H9 (cell line): ENCODE measurements at regions not wholly inside any gene's neighbourhood (a gene's known extent, or its start where the extent isn't known, plus 50 kb on each side); places are given as distances from the start of the nearest gene placed in this dataset.
A peak's percentile ranks its signal among the peaks of the same experiment; 100 is the strongest.

Experiments
- DNase-seq: peaks from one replicate; pipeline ENCODE4 v3.0.0-alpha.2; 2017
- H2AFZ ChIP-seq: one replicate; pipeline ENCODE4 v1.6.1; 2013; ENCODE audit warnings: mild to moderate bottlenecking, low read length, control low read depth, moderate library complexity
- H2AK5ac ChIP-seq: 2 replicates; pipeline ENCODE4 v1.6.1; 2013; ENCODE audit warnings: low read length, control low read depth, mixed read lengths; ENCODE audit not compliant: insufficient read length
- H2BK120ac ChIP-seq: one replicate; pipeline ENCODE4 v1.6.1; 2013; ENCODE audit warnings: low read depth, mild to moderate bottlenecking, low read length, control low read depth, inconsistent platforms; ENCODE audit not compliant: poor library complexity, severe bottlenecking
- H2BK12ac ChIP-seq: 2 replicates; pipeline ENCODE4 v1.6.1; 2013; ENCODE audit warnings: low read length, control low read depth, mixed read lengths, low read depth; ENCODE audit not compliant: insufficient read length
- H2BK15ac ChIP-seq: 2 replicates; pipeline ENCODE4 v1.6.1; 2013; ENCODE audit warnings: low read depth, low read length, control low read depth
- H2BK20ac ChIP-seq: one replicate; pipeline ENCODE4 v1.6.1; 2013; ENCODE audit warnings: low read depth, mild to moderate bottlenecking, low read length, control low read depth, inconsistent platforms; ENCODE audit not compliant: poor library complexity, severe bottlenecking
- H2BK5ac ChIP-seq: 2 replicates; pipeline ENCODE4 v1.6.1; 2013; ENCODE audit warnings: low read length, control low read depth, mixed read lengths; ENCODE audit not compliant: insufficient read length
- H3K14ac ChIP-seq: 2 replicates; pipeline ENCODE4 v1.6.1; 2013; ENCODE audit warnings: low read length, control low read depth; ENCODE audit not compliant: insufficient read depth
- H3K18ac ChIP-seq: 2 replicates; pipeline ENCODE4 v1.6.1; 2013; ENCODE audit warnings: low read depth, mild to moderate bottlenecking, mixed read lengths, low read length, control low read depth; ENCODE audit not compliant: insufficient read length
- H3K23ac ChIP-seq: 2 replicates; pipeline ENCODE4 v1.6.1; 2013; ENCODE audit warnings: low read length, control low read depth, mixed read lengths, low read depth; ENCODE audit not compliant: insufficient read length
- H3K23me2 ChIP-seq: 2 replicates; pipeline ENCODE4 v1.6.1; 2013; ENCODE audit warnings: low read depth, mild to moderate bottlenecking, mixed read lengths, low read length, control low read depth; ENCODE audit not compliant: insufficient read length, poor library complexity, severe bottlenecking
- H3K27ac ChIP-seq: 2 replicates; pipeline ENCODE4 v1.5.1; 2013; ENCODE audit warnings: low read length, control low read depth, mixed read lengths, low read depth; ENCODE audit not compliant: insufficient read length
- H3K27me3 ChIP-seq: 2 replicates; pipeline ENCODE4 v1.6.1; 2013; ENCODE audit warnings: low read length, control low read depth, inconsistent platforms; ENCODE audit not compliant: insufficient read depth
- H3K4ac ChIP-seq: 2 replicates; pipeline ENCODE4 v1.6.1; 2013; ENCODE audit warnings: low read depth, mild to moderate bottlenecking, control low read depth, inconsistent platforms, low read length, moderate library complexity
- H3K4me1 ChIP-seq: 2 replicates; pipeline ENCODE4 v1.6.1; 2013; ENCODE audit warnings: low read length, control low read depth, inconsistent platforms; ENCODE audit not compliant: insufficient read depth
- H3K4me2 ChIP-seq: 2 replicates; pipeline ENCODE4 v1.6.1; 2013; ENCODE audit warnings: low read length, control low read depth, mixed read lengths; ENCODE audit not compliant: insufficient read length, insufficient read depth
- H3K56ac ChIP-seq: 2 replicates; pipeline ENCODE4 v1.6.1; 2013; ENCODE audit warnings: low read depth, mild to moderate bottlenecking, mixed read lengths, low read length, control low read depth; ENCODE audit not compliant: insufficient read length
- H3K79me1 ChIP-seq: 2 replicates; pipeline ENCODE4 v1.6.1; 2013; ENCODE audit warnings: low read depth, mild to moderate bottlenecking, moderate library complexity, low read length, control low read depth, inconsistent platforms; ENCODE audit not compliant: insufficient read depth, poor library complexity, severe bottlenecking
- H3K79me2 ChIP-seq: 2 replicates; pipeline ENCODE4 v1.6.1; 2013; ENCODE audit warnings: low read length, control low read depth, inconsistent platforms; ENCODE audit not compliant: insufficient read depth
- H3K9ac ChIP-seq: 2 replicates; pipeline ENCODE4 v1.6.1; 2013; ENCODE audit warnings: low read length, control low read depth, mixed read lengths; ENCODE audit not compliant: insufficient read length; ENCODE audit errors: extremely low read depth
- H3K9me3 ChIP-seq: one replicate; pipeline ENCODE4 v1.6.1; 2013; ENCODE audit warnings: low read depth, low read length, inconsistent platforms; ENCODE audit not compliant: control insufficient read depth
- H3T11ph ChIP-seq: one replicate; pipeline ENCODE4 v1.6.1; 2013; ENCODE audit warnings: mild to moderate bottlenecking, low read length, control low read depth, inconsistent platforms
- H4K20me1 ChIP-seq: one replicate; pipeline ENCODE4 v1.6.1; 2013; ENCODE audit not compliant: control insufficient read depth, insufficient read length, insufficient read depth
- H4K5ac ChIP-seq: 2 replicates; pipeline ENCODE4 v1.6.1; 2013; ENCODE audit warnings: low read depth, mild to moderate bottlenecking, mixed read lengths, low read length, control low read depth; ENCODE audit not compliant: insufficient read length
- H4K8ac ChIP-seq: replicated peaks from 2 replicates; pipeline ENCODE4 v1.6.1; 2013; ENCODE audit warnings: low read length, control low read depth, mixed read lengths, low read depth; ENCODE audit not compliant: insufficient read length
- H4K91ac ChIP-seq: 2 replicates; pipeline ENCODE4 v1.6.1; 2013; ENCODE audit warnings: low read depth, mild to moderate bottlenecking, moderate library complexity, mixed read lengths, low read length, control low read depth; ENCODE audit not compliant: insufficient read length
- H3K27ac Mint-ChIP-seq, 3 experiments: 2 replicates in 2 of 3; 3 replicates in 1 of 3; pipeline ENCODE4 v1.8.0; 2020 to 2021; ENCODE audit warnings: mixed read lengths in 3 of 3, mild to moderate bottlenecking in 1 of 3, moderate library complexity in 1 of 3
- H3K27me3 Mint-ChIP-seq: 2 replicates; pipeline ENCODE4 v1.8.0; 2021; ENCODE audit warnings: low read depth, mild to moderate bottlenecking, moderate library complexity, mixed read lengths
- H3K36me3 Mint-ChIP-seq, 3 experiments: 2 replicates in 2 of 3; 3 replicates in 1 of 3; pipeline ENCODE4 v1.8.0; 2020 to 2021; ENCODE audit warnings: low read depth in 3 of 3, mixed read lengths in 3 of 3; ENCODE audit not compliant: insufficient read depth in 1 of 3
- H3K4me1 Mint-ChIP-seq, 2 experiments: 2 replicates each; pipeline ENCODE4 v1.8.0; 2020; ENCODE audit warnings: mixed read lengths in 2 of 2
- H3K4me3 Mint-ChIP-seq, 2 experiments: 2 replicates in 1 of 2; 3 replicates in 1 of 2; pipeline ENCODE4 v1.8.0; 2020 to 2021; ENCODE audit warnings: mild to moderate bottlenecking in 2 of 2, mixed read lengths in 2 of 2, moderate library complexity in 1 of 2
- H3K9me3 Mint-ChIP-seq, 2 experiments: 2 replicates in 1 of 2; 3 replicates in 1 of 2; pipeline ENCODE4 v1.8.0; 2020; ENCODE audit warnings: mild to moderate bottlenecking in 2 of 2, mixed read lengths in 2 of 2, moderate library complexity in 1 of 2
- CTCF ChIP-seq: fragments of 200-600 bp; sonication (generic); conservative IDR thresholded peaks from 3 replicates; pipeline ENCODE4 v1.8.0; 2021; ENCODE audit warnings: antibody characterized with exemption, mild to moderate bottlenecking
- WGBS: extraction: QIAGEN DNeasy Blood & Tissue Kit; methylation state at CpG from one replicate; pipeline ENCODE4 v1.1.7; 2013; ENCODE audit warnings: missing lambda C conversion rate, low lambda C conversion rate, mixed read lengths; ENCODE audit not compliant: insufficient read length; ENCODE audit errors: extremely low coverage; 5-methylcytosine and 5-hydroxymethylcytosine counted together

- H2AFZ ChIP-seq: no peak overlapping the region
- WGBS: no CpG with 5 or more reads among the region's 7 CpGs
- no peak overlapping the region for H3K23ac ChIP-seq
Observed at GRCh38 chr3:26369133-26369532, 253.4 kb upstream of the LRRC3B start.

More at GRCh38 chr3:26369133-26369532, 253.4 kb upstream of the LRRC3B start:
- H2BK15ac ChIP-seq: no peak overlapping the region
- Mint-ChIP-seq H3K4me3 (no peak overlapping the region), H3K27ac (no peak overlapping the region), H3K27me3 (no peaks in the 10 kb centered on the region), H3K4me1 (peaks cover 10 to 11% of the 10 kb centered on the region in 2 experiments), H3K9me3 (peaks cover 0 to 3% of the 10 kb centered on the region in 2 experiments; a peak in 1 of 5 replicates), H3K36me3 (no peaks in the 10 kb centered on the region; a peak in 2 of 7 replicates)
- H3K27ac ChIP-seq: no peak overlapping the region
- no peak overlapping the region for H4K5ac ChIP-seq
- H3K79me1 ChIP-seq: no peaks in the 10 kb centered on the region
- peak; percentile 73 for DNase-seq
- H4K8ac ChIP-seq: no peak overlapping the region
- H3K9ac ChIP-seq: no peak overlapping the region
- no peak overlapping the region for H2AK5ac ChIP-seq
- TF ChIP-seq CTCF: peak; percentile 58; the same call in 2 of the 3 replicates
- no peak overlapping the region for H3K56ac ChIP-seq
- no peak overlapping the region for H4K91ac ChIP-seq
- no peak overlapping the region for H3K4me2 ChIP-seq
- H3K9me3 ChIP-seq: no peaks in the 10 kb centered on the region
- H2BK20ac ChIP-seq: no peak overlapping the region
- H3K23me2 ChIP-seq: no peaks in the 10 kb centered on the region
- H3K79me2 ChIP-seq: no peaks in the 10 kb centered on the region
- no peaks in the 10 kb centered on the region; the same call in 1 of the 2 replicates for H3K4me1 ChIP-seq
- no peak overlapping the region for H2BK12ac ChIP-seq
- H3K14ac ChIP-seq: no peak overlapping the region
- no peak overlapping the region for H3K4ac ChIP-seq
- no peak overlapping the region for H3T11ph ChIP-seq
- H3K27me3 ChIP-seq: no peaks in the 10 kb centered on the region
- H2BK120ac ChIP-seq: no peak overlapping the region
- no peak overlapping the region for H2BK5ac ChIP-seq
- no peaks in the 10 kb centered on the region for H4K20me1 ChIP-seq
- no peak overlapping the region for H3K18ac ChIP-seq
